Glutamatergic neuron (in vitro differentiated cells): ENCODE measurements at regions not wholly inside any gene's neighbourhood (a gene's known extent, or its start where the extent isn't known, plus 50 kb on each side); places are given as distances from the start of the nearest gene placed in this dataset.

Source experiments
- DNase-seq: peaks from one replicate; pipeline ENCODE4 v3.0.0; 2022
- H3K27ac Mint-ChIP-seq: one replicate; pipeline ENCODE4 v1.8.0; 2020; ENCODE audit warnings: mild to moderate bottlenecking, mixed read lengths, inconsistent platforms; ENCODE audit not compliant: unreplicated experiment
- H3K27me3 Mint-ChIP-seq: one replicate; pipeline ENCODE4 v1.8.0; 2020; ENCODE audit warnings: mild to moderate bottlenecking, moderate library complexity, mixed read lengths, inconsistent platforms; ENCODE audit not compliant: unreplicated experiment
- H3K36me3 Mint-ChIP-seq: one replicate; pipeline ENCODE4 v1.8.0; 2020; ENCODE audit warnings: mild to moderate bottlenecking, mixed read lengths, inconsistent platforms; ENCODE audit not compliant: unreplicated experiment
- H3K4me1 Mint-ChIP-seq: one replicate; pipeline ENCODE4 v1.8.0; 2020; ENCODE audit warnings: mild to moderate bottlenecking, low read depth, mixed read lengths, inconsistent platforms; ENCODE audit not compliant: unreplicated experiment
- H3K4me3 Mint-ChIP-seq: one replicate; pipeline ENCODE4 v1.8.0; 2020; ENCODE audit warnings: mild to moderate bottlenecking, mixed read lengths, inconsistent platforms; ENCODE audit not compliant: unreplicated experiment
- H3K9me3 Mint-ChIP-seq: one replicate; pipeline ENCODE4 v1.8.0; 2020; ENCODE audit warnings: mild to moderate bottlenecking, moderate library complexity, mixed read lengths, inconsistent platforms; ENCODE audit not compliant: unreplicated experiment
- TF ChIP-seq, protein P1 (sequence below): fragments of 200-600 bp; sonication (generic); IDR thresholded peaks from one replicate; pipeline ENCODE4 v1.5.0; 2021; ENCODE audit not compliant: partially characterized antibody, unreplicated experiment

DNA sequence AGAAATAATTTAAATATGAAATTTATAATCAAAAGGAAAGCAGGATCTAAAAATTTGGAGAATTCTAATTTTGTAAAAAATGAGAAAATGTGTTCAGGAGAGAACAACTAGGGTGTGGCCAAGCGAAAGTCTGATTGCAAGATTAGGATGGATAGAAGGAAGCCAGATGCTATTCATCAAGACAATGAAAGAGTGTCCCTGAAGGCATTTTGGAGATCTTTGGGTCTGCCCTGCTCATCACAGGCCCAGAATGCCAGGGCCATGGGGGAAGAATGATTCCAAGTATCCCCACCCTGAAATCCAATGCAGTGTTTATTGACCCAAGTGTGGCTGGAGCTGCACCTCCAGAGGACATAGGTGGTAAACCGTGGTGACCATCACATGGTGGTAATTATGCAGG lies 724.0 kb upstream of the FZD8 start:
- TF ChIP-seq, protein P1, sequence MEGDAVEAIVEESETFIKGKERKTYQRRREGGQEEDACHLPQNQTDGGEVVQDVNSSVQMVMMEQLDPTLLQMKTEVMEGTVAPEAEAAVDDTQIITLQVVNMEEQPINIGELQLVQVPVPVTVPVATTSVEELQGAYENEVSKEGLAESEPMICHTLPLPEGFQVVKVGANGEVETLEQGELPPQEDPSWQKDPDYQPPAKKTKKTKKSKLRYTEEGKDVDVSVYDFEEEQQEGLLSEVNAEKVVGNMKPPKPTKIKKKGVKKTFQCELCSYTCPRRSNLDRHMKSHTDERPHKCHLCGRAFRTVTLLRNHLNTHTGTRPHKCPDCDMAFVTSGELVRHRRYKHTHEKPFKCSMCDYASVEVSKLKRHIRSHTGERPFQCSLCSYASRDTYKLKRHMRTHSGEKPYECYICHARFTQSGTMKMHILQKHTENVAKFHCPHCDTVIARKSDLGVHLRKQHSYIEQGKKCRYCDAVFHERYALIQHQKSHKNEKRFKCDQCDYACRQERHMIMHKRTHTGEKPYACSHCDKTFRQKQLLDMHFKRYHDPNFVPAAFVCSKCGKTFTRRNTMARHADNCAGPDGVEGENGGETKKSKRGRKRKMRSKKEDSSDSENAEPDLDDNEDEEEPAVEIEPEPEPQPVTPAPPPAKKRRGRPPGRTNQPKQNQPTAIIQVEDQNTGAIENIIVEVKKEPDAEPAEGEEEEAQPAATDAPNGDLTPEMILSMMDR = no peak
- Mint-ChIP-seq H3K9me3 (no peaks in the 10 kb centered on the region), H3K27me3 (no peaks in the 10 kb centered on the region), H3K36me3 (no peaks in the 10 kb centered on the region), H3K4me1 (peaks cover 1% of the 10 kb centered on the region), H3K27ac (no peak overlapping the region), H3K4me3 (no peak overlapping the region)
- no peak for DNase-seq

DNA sequence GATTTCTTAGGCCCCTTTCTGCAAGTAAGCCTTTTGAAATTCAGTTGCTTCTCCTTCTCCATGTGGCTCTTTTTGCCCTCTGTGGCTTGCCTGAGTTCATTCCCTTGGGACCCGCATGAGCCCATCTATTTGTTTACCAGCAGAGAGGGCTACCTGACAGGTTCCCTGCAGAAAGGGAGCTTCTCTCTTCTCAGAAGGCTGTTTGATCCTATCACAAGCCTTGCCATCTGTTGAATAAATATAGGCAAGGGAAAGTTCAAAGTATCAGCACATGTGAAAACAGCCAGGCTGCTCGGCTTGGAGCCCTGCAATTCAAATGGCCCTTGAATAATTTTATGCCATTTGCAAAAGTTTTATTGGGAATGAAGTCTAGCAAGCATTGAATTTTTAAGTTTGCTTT lies 720.2 kb upstream of the FZD8 start:
- no peaks in the 10 kb centered on the region for H3K36me3 Mint-ChIP-seq
- no peak for DNase-seq
- no peak overlapping the region for H3K4me3 Mint-ChIP-seq
- H3K27me3 Mint-ChIP-seq = no peaks in the 10 kb centered on the region
- no peak overlapping the region for H3K27ac Mint-ChIP-seq
- peaks cover 1% of the 10 kb centered on the region for H3K4me1 Mint-ChIP-seq
- H3K9me3 Mint-ChIP-seq = no peaks in the 10 kb centered on the region
- TF ChIP-seq, protein P1 = no peak

DNA sequence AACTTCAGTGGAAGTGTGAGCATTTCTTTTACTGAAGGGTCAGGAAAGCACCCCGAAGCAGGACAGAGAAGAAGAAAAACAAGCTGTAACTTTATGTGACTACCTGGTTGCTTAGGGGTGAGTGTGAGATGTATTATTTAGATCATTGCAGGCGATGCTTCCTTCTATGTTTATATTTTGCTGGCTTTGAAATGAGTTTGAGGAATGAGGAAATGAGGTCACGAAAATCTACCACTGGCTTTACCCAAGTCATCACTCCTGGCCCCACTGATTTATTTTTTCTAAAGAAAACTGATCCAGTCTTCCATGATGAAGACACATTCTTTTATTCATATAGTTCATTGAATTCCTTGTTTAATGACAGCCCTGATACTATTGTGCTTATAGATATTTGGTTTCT lies 716.6 kb upstream of the FZD8 start:
- TF ChIP-seq, protein P1 = no peak
- Mint-ChIP-seq H3K9me3 (no peaks in the 10 kb centered on the region), H3K4me3 (no peak overlapping the region)

DNA sequence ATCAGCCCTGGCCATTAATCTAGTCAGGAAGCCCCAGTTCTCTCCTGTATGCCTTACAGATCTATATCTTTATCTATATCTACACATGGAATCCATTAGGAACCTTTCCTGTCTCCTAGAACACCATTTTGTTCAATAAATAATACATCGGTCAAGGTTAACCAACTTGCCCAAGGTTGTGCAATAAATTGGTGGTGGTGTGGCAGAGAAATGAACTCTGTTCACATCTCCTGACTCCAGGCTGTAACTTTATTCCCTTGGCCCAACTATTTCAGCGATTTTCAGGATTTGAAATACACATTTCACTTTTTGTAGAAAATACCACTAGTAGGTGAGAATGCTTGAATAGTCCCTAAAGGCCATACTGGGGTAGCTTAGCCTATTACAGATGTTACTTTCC lies 712.5 kb upstream of the FZD8 start:
- no peaks in the 10 kb centered on the region for H3K36me3 Mint-ChIP-seq

More for the DNA sequence above, 716.6 kb upstream of the FZD8 start:
- no peak for DNase-seq
- no peaks in the 10 kb centered on the region for H3K36me3 Mint-ChIP-seq
- H3K27ac Mint-ChIP-seq = no peak overlapping the region
- H3K4me1 Mint-ChIP-seq = no peaks in the 10 kb centered on the region
- H3K27me3 Mint-ChIP-seq = no peaks in the 10 kb centered on the region

DNA sequence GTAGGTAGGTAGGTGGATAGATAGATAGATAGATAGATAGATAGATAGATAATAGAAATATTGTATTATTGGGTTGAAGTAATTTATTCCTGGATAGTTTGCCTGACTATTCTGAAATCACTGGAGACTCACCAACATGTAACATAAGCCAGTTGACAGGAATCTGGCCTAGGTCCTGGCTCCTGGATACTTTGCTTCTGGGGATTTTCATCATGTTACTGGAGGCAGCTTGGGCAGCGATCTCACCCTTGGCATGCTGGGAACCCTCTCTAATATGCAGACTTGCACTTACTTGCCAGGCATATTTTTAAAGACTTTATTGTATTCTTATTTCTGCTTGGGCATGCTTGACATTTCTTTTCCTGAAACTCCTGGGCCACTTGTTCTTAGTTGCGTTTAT lies 709.1 kb upstream of the FZD8 start:
- no peak overlapping the region for H3K4me3 Mint-ChIP-seq

More for the DNA sequence above, 712.5 kb upstream of the FZD8 start:
- no peak for DNase-seq
- Mint-ChIP-seq H3K4me3 (no peak overlapping the region), H3K9me3 (no peaks in the 10 kb centered on the region), H3K27ac (no peak overlapping the region), H3K4me1 (no peaks in the 10 kb centered on the region), H3K27me3 (no peaks in the 10 kb centered on the region)
- TF ChIP-seq, protein P1 = no peak

More for the DNA sequence above, 709.1 kb upstream of the FZD8 start:
- Mint-ChIP-seq H3K36me3 (no peaks in the 10 kb centered on the region), H3K27me3 (no peaks in the 10 kb centered on the region), H3K27ac (no peak overlapping the region), H3K9me3 (no peaks in the 10 kb centered on the region), H3K4me1 (no peaks in the 10 kb centered on the region)
- TF ChIP-seq, protein P1 = no peak
- no peak for DNase-seq
